Mammary epithelial cell (primary cell): ENCODE measurements at regions not wholly inside any gene's neighbourhood (a gene's known extent, or its start where the extent isn't known, plus 50 kb on each side); places are given as distances from the start of the nearest gene placed in this dataset.

Source experiments
- EZH2 ChIP-seq: IDR thresholded peaks from 2 replicates; pipeline ENCODE4 v1.6.1; 2012; ENCODE audit warnings: low read length, inconsistent platforms, borderline replicate concordance
- TF ChIP-seq, protein P1 (sequence below), 2 donors: IDR thresholded peaks in 1 of 2; conservative IDR thresholded peaks in 1 of 2; 2 replicates each; pipeline ENCODE4 v1.5.1; 2011 to 2012; ENCODE audit warnings: inconsistent platforms in 2 of 2, low read length in 2 of 2, mild to moderate bottlenecking in 2 of 2, control low read depth in 1 of 2, low read depth in 1 of 2; ENCODE audit not compliant: insufficient read depth in 1 of 2; ENCODE audit errors: extremely low read depth in 1 of 2

DNA sequence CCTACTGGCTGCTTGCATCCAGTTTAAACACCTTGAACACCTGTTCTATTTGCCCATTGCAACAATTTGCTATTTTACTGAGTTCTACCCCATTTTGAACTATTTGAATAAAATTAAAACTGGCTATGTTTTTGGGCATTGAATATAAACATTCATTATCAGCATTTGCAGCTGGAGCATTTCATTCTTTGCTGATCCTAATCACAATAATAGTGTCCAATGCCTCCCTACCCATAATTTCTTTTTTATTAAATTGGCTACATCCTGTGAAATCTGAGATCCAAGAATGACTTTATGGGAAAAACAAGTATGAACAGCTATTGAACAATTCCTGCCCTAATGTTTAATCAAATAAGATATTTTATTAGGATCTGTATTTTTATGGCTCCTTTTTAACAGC lies 447.9 kb downstream of the PLA2G4A start:
- TF ChIP-seq, protein P1, sequence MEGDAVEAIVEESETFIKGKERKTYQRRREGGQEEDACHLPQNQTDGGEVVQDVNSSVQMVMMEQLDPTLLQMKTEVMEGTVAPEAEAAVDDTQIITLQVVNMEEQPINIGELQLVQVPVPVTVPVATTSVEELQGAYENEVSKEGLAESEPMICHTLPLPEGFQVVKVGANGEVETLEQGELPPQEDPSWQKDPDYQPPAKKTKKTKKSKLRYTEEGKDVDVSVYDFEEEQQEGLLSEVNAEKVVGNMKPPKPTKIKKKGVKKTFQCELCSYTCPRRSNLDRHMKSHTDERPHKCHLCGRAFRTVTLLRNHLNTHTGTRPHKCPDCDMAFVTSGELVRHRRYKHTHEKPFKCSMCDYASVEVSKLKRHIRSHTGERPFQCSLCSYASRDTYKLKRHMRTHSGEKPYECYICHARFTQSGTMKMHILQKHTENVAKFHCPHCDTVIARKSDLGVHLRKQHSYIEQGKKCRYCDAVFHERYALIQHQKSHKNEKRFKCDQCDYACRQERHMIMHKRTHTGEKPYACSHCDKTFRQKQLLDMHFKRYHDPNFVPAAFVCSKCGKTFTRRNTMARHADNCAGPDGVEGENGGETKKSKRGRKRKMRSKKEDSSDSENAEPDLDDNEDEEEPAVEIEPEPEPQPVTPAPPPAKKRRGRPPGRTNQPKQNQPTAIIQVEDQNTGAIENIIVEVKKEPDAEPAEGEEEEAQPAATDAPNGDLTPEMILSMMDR (conservative IDR thresholded peaks at IDR 0.05 in 1 of 2, IDR thresholded peaks at IDR 0.05 in 1 of 2; ENCODE audit: extremely low read depth in 1 of 2, insufficient read depth in 1 of 2, low read depth in 1 of 2, low read length in 2 of 2): no peak
- no peak for TF ChIP-seq EZH2
